Trophoblast cell (in vitro differentiated cells and primary cell): ENCODE measurements at regions not wholly inside any gene's neighbourhood (a gene's known extent, or its start where the extent isn't known, plus 50 kb on each side); places are given as distances from the start of the nearest gene placed in this dataset.

ENCODE experiments used
- DNase-seq, 2 donors: peaks; one replicate each; pipeline ENCODE4 v3.0.0-alpha.2; 2016
- H2AFZ ChIP-seq: 2 replicates; pipeline ENCODE4 v1.6.1; 2013; ENCODE audit warnings: low read length, moderate library complexity, mild to moderate bottlenecking; ENCODE audit not compliant: insufficient read depth, poor library complexity
- H2AK5ac ChIP-seq: 2 replicates; pipeline ENCODE4 v1.6.1; 2013; ENCODE audit warnings: mild to moderate bottlenecking, low read length
- H2BK120ac ChIP-seq: 2 replicates; pipeline ENCODE4 v1.6.1; 2013; ENCODE audit warnings: low read length, mild to moderate bottlenecking, moderate library complexity; ENCODE audit not compliant: insufficient read depth, poor library complexity
- H2BK12ac ChIP-seq: 2 replicates; pipeline ENCODE4 v1.6.1; 2013; ENCODE audit warnings: mild to moderate bottlenecking, low read length, moderate library complexity
- H2BK5ac ChIP-seq: 2 replicates; pipeline ENCODE4 v1.6.1; 2013; ENCODE audit warnings: low read length, low read depth, moderate library complexity, mild to moderate bottlenecking; ENCODE audit not compliant: poor library complexity
- H3K14ac ChIP-seq: 2 replicates; pipeline ENCODE4 v1.6.1; 2013; ENCODE audit warnings: mild to moderate bottlenecking, low read length
- H3K18ac ChIP-seq: 2 replicates; pipeline ENCODE4 v1.6.1; 2013; ENCODE audit warnings: mild to moderate bottlenecking, low read length
- H3K23ac ChIP-seq: 2 replicates; pipeline ENCODE4 v1.6.1; 2013; ENCODE audit warnings: low read length
- H3K27ac ChIP-seq: 2 replicates; pipeline ENCODE4 v1.5.1; 2013; ENCODE audit warnings: low read depth, mild to moderate bottlenecking, inconsistent platforms, low read length, moderate library complexity
- H3K27me3 ChIP-seq: 2 replicates; pipeline ENCODE4 v1.6.1; 2013; ENCODE audit warnings: inconsistent platforms, mild to moderate bottlenecking, low read length, moderate library complexity; ENCODE audit not compliant: insufficient read depth
- H3K36me3 ChIP-seq, 2 experiments: 1 replicate in 1 of 2; 2 replicates in 1 of 2; pipeline ENCODE4 v1.6.1; 2013; ENCODE audit warnings: low read length in 2 of 2, mild to moderate bottlenecking in 2 of 2, moderate library complexity in 1 of 2; ENCODE audit not compliant: insufficient read depth in 2 of 2, control insufficient read depth in 1 of 2
- H3K4ac ChIP-seq: 2 replicates; pipeline ENCODE4 v1.6.1; 2013; ENCODE audit warnings: low read depth, mild to moderate bottlenecking, low read length, moderate library complexity
- H3K4me1 ChIP-seq, 2 experiments: 1 replicate in 1 of 2; 2 replicates in 1 of 2; pipeline ENCODE4 v1.6.1; 2013; ENCODE audit warnings: low read length in 2 of 2, mild to moderate bottlenecking in 2 of 2, moderate library complexity in 1 of 2; ENCODE audit not compliant: insufficient read depth in 2 of 2, control insufficient read depth in 1 of 2
- H3K4me2 ChIP-seq: 2 replicates; pipeline ENCODE4 v1.6.1; 2013; ENCODE audit warnings: inconsistent platforms, mild to moderate bottlenecking, low read length, moderate library complexity
- H3K4me3 ChIP-seq: 2 replicates; pipeline ENCODE4 v1.5.1; 2013; ENCODE audit warnings: mild to moderate bottlenecking, low read depth, low read length, inconsistent platforms
- H3K79me1 ChIP-seq: one replicate; pipeline ENCODE4 v1.6.1; 2013; ENCODE audit warnings: low read length
- H3K79me2 ChIP-seq: 2 replicates; pipeline ENCODE4 v1.6.1; 2013; ENCODE audit warnings: low read length, mild to moderate bottlenecking; ENCODE audit not compliant: control insufficient read depth, insufficient read depth, poor library complexity
- H3K9ac ChIP-seq: 2 replicates; pipeline ENCODE4 v1.6.1; 2013; ENCODE audit warnings: mild to moderate bottlenecking, low read length
- H3K9me3 ChIP-seq: 2 replicates; pipeline ENCODE4 v1.6.1; 2013; ENCODE audit warnings: low read depth, mild to moderate bottlenecking, control low read depth, inconsistent platforms, low read length; ENCODE audit not compliant: insufficient read depth
- H4K12ac ChIP-seq: 2 replicates; pipeline ENCODE4 v1.6.1; 2013; ENCODE audit warnings: low read depth, mild to moderate bottlenecking, low read length, moderate library complexity
- H4K8ac ChIP-seq: 2 replicates; pipeline ENCODE4 v1.6.1; 2013; ENCODE audit warnings: low read depth, mild to moderate bottlenecking, low read length, moderate library complexity
- H4K91ac ChIP-seq: one replicate; pipeline ENCODE4 v1.6.1; 2013; ENCODE audit warnings: low read depth, mild to moderate bottlenecking, low read length, moderate library complexity
- WGBS: extraction: QIAGEN DNeasy Blood & Tissue Kit; methylation state at CpG from one replicate; pipeline ENCODE4 v1.1.7; 2013; ENCODE audit warnings: missing lambda C conversion rate; ENCODE audit not compliant: insufficient read length, insufficient coverage; ENCODE audit errors: extremely low coverage; 5-methylcytosine and 5-hydroxymethylcytosine counted together

- Histone ChIP-seq H3K4me1 (no peaks in the 10 kb centered on the region), H3K4me2 (no peak overlapping the region), H3K9me3 (peaks cover 7% of the 10 kb centered on the region), H3K4me3 (no peak overlapping the region), H4K91ac (no peak overlapping the region), H3K36me3 (no peaks in the 10 kb centered on the region), H2BK120ac (no peak overlapping the region), H3K27me3 (no peaks in the 10 kb centered on the region), H2BK5ac (no peak overlapping the region), H2BK12ac (no peak overlapping the region), H3K79me1 (no peaks in the 10 kb centered on the region), H3K27ac (no peak overlapping the region), H3K4ac (no peak overlapping the region), H4K12ac (no peak overlapping the region), H4K8ac (no peak overlapping the region), H3K79me2 (no peaks in the 10 kb centered on the region), H3K9ac (no peak overlapping the region), H3K23ac (no peak overlapping the region), H2AK5ac (no peak overlapping the region), H3K18ac (no peak overlapping the region), H3K14ac (no peak overlapping the region), H2AFZ (no peak overlapping the region)
- DNase-seq: no peak
- WGBS: no CpG with 5 or more reads among the region's 2 CpGs
These were observed 303.8 kb upstream of the CDIN1 start for GRCh38 chr15:36275656-36276055.

DNA sequence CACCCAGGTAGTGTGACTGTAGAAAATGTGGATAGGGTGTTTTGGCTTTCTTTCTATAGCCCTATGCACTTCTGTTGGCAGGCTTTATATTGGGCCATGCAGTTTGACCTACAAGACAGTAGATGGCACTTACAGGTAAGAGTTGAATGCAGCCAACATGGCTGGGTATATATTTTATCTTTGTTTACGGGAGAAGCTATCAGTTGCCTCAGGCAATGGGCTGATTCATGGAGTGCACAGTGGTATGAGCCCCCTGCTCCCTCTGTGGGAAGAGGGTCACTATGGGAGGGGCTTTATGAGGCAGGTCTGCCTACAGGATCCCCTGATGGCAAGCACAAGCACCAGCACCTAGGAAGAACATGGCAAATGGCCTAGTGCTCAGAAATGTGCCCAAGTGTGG lies 301.2 kb upstream of the CDIN1 start:
- no peaks in the 10 kb centered on the region for H3K4me1 ChIP-seq
- H3K23ac ChIP-seq: no peak overlapping the region
- H3K27ac ChIP-seq: no peak overlapping the region
- no peak overlapping the region for H3K4me3 ChIP-seq
- H3K4ac ChIP-seq: no peak overlapping the region
- H2BK120ac ChIP-seq: no peak overlapping the region
- H3K36me3 ChIP-seq: no peaks in the 10 kb centered on the region
- H2BK5ac ChIP-seq: no peak overlapping the region
- no peak overlapping the region for H2BK12ac ChIP-seq
- no peaks in the 10 kb centered on the region for H3K79me2 ChIP-seq
- no peak overlapping the region for H3K18ac ChIP-seq
- H3K14ac ChIP-seq: no peak overlapping the region
- H4K91ac ChIP-seq: no peak overlapping the region
- H4K8ac ChIP-seq: no peak overlapping the region
- no peaks in the 10 kb centered on the region for H3K79me1 ChIP-seq
- no peak for DNase-seq
- peaks cover 7% of the 10 kb centered on the region for H3K9me3 ChIP-seq
- no peak overlapping the region for H2AFZ ChIP-seq
- H3K4me2 ChIP-seq: no peak overlapping the region
- H4K12ac ChIP-seq: no peak overlapping the region
- H3K27me3 ChIP-seq: no peaks in the 10 kb centered on the region
- H3K9ac ChIP-seq: no peak overlapping the region
- no CpG with 5 or more reads among the region's 1 CpG for WGBS
- H2AK5ac ChIP-seq: no peak overlapping the region

GRCh38 chr15:36282821-36283220 lies 296.6 kb upstream of the CDIN1 start:
- DNase-seq: no peak
- H3K14ac ChIP-seq: no peak overlapping the region
- no peak overlapping the region for H3K27ac ChIP-seq
- H2AFZ ChIP-seq: no peak overlapping the region
- no peak overlapping the region for H4K91ac ChIP-seq
- H3K23ac ChIP-seq: no peak overlapping the region
- no peak overlapping the region for H2BK12ac ChIP-seq
- H3K27me3 ChIP-seq: no peaks in the 10 kb centered on the region
- H3K4me1 ChIP-seq: no peaks in the 10 kb centered on the region
- peaks cover 7% of the 10 kb centered on the region for H3K9me3 ChIP-seq
- no peaks in the 10 kb centered on the region for H3K79me1 ChIP-seq
- H3K79me2 ChIP-seq: no peaks in the 10 kb centered on the region
- H4K8ac ChIP-seq: no peak overlapping the region
- no peak overlapping the region for H2BK5ac ChIP-seq
- no peak overlapping the region for H2BK120ac ChIP-seq
- no peak overlapping the region for H3K4me2 ChIP-seq
- H3K4ac ChIP-seq: no peak overlapping the region
- H3K36me3 ChIP-seq: no peaks in the 10 kb centered on the region
- no CpG with 5 or more reads among the region's 1 CpG for WGBS
- H3K9ac ChIP-seq: no peak overlapping the region
- H3K18ac ChIP-seq: no peak overlapping the region
- no peak overlapping the region for H3K4me3 ChIP-seq
- H2AK5ac ChIP-seq: no peak overlapping the region
- no peak overlapping the region for H4K12ac ChIP-seq

DNA sequence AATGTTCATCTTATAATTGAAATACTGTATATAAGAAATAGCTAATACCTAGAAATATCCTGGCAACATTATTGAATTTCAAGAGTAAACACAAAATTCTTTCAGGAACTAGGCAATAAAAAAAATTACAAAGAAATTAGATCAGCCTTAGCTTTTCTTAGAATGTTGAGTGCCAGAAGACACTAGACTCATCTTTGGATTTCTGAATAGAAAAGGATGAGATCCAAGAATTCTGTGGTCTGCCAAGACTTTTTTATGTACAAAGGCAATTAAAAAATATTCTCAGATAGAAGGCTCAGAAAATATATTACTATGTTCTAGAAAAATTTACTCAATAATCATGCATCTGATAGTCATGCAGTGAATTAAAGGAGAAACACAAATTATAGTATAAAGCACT lies 294.5 kb upstream of the CDIN1 start:
- Histone ChIP-seq H2BK12ac (no peak overlapping the region), H3K4me1 (no peaks in the 10 kb centered on the region)
- no peak for DNase-seq

More for the DNA sequence above, 294.5 kb upstream of the CDIN1 start:
- H3K36me3 ChIP-seq: no peaks in the 10 kb centered on the region
- H3K27ac ChIP-seq: no peak overlapping the region
- no peak overlapping the region for H3K23ac ChIP-seq
- no peak overlapping the region for H3K9ac ChIP-seq
- H3K14ac ChIP-seq: no peak overlapping the region
- H4K12ac ChIP-seq: no peak overlapping the region
- H3K9me3 ChIP-seq: no peaks in the 10 kb centered on the region
- no peak overlapping the region for H2BK5ac ChIP-seq
- no peaks in the 10 kb centered on the region for H3K79me1 ChIP-seq
- H2BK120ac ChIP-seq: no peak overlapping the region
- no peak overlapping the region for H3K4ac ChIP-seq
- no peaks in the 10 kb centered on the region for H3K27me3 ChIP-seq
- H4K8ac ChIP-seq: no peak overlapping the region
- H3K79me2 ChIP-seq: no peaks in the 10 kb centered on the region
- no peak overlapping the region for H4K91ac ChIP-seq
- H2AFZ ChIP-seq: no peak overlapping the region
- H2AK5ac ChIP-seq: no peak overlapping the region
- H3K18ac ChIP-seq: no peak overlapping the region
- no peak overlapping the region for H3K4me3 ChIP-seq
- H3K4me2 ChIP-seq: no peak overlapping the region
